Endothelial cell (in vitro differentiated cells): ENCODE measurements at regions not wholly inside any gene's neighbourhood (a gene's known extent, or its start where the extent isn't known, plus 50 kb on each side); places are given as distances from the start of the nearest gene placed in this dataset.

Experiments used
- DNase-seq: peaks from one replicate; pipeline ENCODE4 v3.0.0; 2021; ENCODE audit warnings: low spot score
- H3K27ac Mint-ChIP-seq: one replicate; pipeline ENCODE4 v1.8.0; 2021; ENCODE audit warnings: mixed read lengths, inconsistent platforms; ENCODE audit not compliant: unreplicated experiment
- H3K27me3 Mint-ChIP-seq: one replicate; pipeline ENCODE4 v1.8.0; 2021; ENCODE audit warnings: mild to moderate bottlenecking, moderate library complexity, mixed read lengths, inconsistent platforms; ENCODE audit not compliant: unreplicated experiment
- H3K36me3 Mint-ChIP-seq: one replicate; pipeline ENCODE4 v1.8.0; 2021; ENCODE audit warnings: mild to moderate bottlenecking, low read depth, mixed read lengths, inconsistent platforms; ENCODE audit not compliant: unreplicated experiment
- H3K4me1 Mint-ChIP-seq: one replicate; pipeline ENCODE4 v1.8.0; 2021; ENCODE audit warnings: mild to moderate bottlenecking, mixed read lengths, inconsistent platforms; ENCODE audit not compliant: unreplicated experiment
- H3K4me3 Mint-ChIP-seq: one replicate; pipeline ENCODE4 v1.8.0; 2021; ENCODE audit warnings: mild to moderate bottlenecking, mixed read lengths, inconsistent platforms; ENCODE audit not compliant: unreplicated experiment
- H3K9me3 Mint-ChIP-seq: one replicate; pipeline ENCODE4 v1.8.0; 2021; ENCODE audit warnings: mixed read lengths, inconsistent platforms; ENCODE audit not compliant: unreplicated experiment
- TF ChIP-seq, protein P1 (sequence below): fragments of 200-600 bp; sonication (generic); IDR thresholded peaks from one replicate; pipeline ENCODE4 v1.5.0; 2021; ENCODE audit warnings: antibody characterized with exemption; ENCODE audit not compliant: unreplicated experiment

DNA sequence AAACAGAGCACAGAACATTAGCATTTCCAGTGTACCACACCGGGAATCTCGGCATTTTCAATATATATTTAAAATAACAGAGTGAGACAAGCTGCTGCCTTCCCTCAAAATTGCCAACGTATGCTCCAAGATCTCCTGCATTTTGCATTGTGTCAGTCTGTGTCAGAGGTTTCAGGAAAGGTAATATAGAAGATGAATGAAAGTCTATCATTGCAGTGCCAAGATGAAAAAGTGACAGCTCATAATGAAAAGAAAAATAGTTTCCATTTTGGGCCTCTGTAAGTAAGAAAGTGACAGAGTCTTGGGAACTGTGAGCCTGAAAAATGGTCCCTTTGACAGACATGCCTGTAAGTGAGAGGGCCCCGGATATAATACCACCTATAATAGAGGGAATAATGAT lies 297.8 kb upstream of the PIK3C3 start:
- H3K27me3 Mint-ChIP-seq, result no peaks in the 10 kb centered on the region
- peaks cover 21% of the 10 kb centered on the region for H3K4me1 Mint-ChIP-seq
- TF ChIP-seq, protein P1, sequence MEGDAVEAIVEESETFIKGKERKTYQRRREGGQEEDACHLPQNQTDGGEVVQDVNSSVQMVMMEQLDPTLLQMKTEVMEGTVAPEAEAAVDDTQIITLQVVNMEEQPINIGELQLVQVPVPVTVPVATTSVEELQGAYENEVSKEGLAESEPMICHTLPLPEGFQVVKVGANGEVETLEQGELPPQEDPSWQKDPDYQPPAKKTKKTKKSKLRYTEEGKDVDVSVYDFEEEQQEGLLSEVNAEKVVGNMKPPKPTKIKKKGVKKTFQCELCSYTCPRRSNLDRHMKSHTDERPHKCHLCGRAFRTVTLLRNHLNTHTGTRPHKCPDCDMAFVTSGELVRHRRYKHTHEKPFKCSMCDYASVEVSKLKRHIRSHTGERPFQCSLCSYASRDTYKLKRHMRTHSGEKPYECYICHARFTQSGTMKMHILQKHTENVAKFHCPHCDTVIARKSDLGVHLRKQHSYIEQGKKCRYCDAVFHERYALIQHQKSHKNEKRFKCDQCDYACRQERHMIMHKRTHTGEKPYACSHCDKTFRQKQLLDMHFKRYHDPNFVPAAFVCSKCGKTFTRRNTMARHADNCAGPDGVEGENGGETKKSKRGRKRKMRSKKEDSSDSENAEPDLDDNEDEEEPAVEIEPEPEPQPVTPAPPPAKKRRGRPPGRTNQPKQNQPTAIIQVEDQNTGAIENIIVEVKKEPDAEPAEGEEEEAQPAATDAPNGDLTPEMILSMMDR, result no peak
- no peaks in the 10 kb centered on the region for H3K36me3 Mint-ChIP-seq
- no peaks in the 10 kb centered on the region for H3K9me3 Mint-ChIP-seq
- DNase-seq, result no peak
- no peak overlapping the region for H3K27ac Mint-ChIP-seq
- no peak overlapping the region for H3K4me3 Mint-ChIP-seq

DNA sequence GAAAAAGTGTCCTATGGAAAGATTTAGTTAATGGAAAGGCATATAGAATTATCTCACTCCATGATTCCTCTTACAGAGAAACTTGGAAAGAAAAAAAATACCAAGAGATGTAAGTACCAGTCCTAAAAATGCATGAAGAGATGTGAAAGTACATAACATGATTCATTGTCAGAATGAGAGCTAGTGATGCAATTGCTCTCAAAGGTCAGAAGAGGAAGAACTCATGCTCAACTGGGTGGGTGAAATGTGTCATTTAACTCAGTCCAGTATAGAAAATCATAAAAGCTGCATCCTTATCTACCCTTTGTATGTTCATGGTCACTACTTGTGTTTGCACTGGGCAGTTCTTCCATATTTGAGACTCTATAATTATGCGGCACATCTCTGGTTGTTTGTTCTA lies 300.0 kb upstream of the PIK3C3 start:
- Mint-ChIP-seq H3K36me3 (no peaks in the 10 kb centered on the region), H3K4me3 (no peak overlapping the region), H3K9me3 (no peaks in the 10 kb centered on the region), H3K27ac (no peak overlapping the region), H3K27me3 (no peaks in the 10 kb centered on the region), H3K4me1 (peaks cover 9% of the 10 kb centered on the region)
- DNase-seq, result no peak
- TF ChIP-seq, protein P1, result no peak

DNA sequence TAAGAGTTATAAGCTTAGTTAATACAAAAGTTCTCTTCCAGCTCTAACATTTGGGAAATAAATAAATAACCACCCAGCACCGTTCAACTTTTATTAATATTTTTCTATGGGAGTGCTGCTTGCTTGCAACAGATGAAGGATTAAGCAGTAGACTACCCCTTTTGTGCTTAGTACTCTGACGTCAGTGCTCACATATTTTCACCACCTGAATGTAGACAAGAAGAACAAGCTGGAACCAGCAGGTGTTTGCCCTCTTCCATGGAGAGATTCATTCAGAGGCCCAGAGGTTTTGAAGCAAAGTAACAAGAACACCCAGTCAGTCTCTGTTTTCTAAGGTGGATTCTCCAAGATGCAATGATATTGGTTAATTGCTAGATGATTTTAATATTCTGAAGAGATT lies 307.1 kb upstream of the PIK3C3 start:
- Mint-ChIP-seq H3K4me3 (no peak overlapping the region), H3K27ac (no peak overlapping the region), H3K27me3 (no peaks in the 10 kb centered on the region), H3K9me3 (no peaks in the 10 kb centered on the region), H3K36me3 (no peaks in the 10 kb centered on the region), H3K4me1 (no peaks in the 10 kb centered on the region)
- DNase-seq, result no peak
- TF ChIP-seq, protein P1, result no peak

DNA sequence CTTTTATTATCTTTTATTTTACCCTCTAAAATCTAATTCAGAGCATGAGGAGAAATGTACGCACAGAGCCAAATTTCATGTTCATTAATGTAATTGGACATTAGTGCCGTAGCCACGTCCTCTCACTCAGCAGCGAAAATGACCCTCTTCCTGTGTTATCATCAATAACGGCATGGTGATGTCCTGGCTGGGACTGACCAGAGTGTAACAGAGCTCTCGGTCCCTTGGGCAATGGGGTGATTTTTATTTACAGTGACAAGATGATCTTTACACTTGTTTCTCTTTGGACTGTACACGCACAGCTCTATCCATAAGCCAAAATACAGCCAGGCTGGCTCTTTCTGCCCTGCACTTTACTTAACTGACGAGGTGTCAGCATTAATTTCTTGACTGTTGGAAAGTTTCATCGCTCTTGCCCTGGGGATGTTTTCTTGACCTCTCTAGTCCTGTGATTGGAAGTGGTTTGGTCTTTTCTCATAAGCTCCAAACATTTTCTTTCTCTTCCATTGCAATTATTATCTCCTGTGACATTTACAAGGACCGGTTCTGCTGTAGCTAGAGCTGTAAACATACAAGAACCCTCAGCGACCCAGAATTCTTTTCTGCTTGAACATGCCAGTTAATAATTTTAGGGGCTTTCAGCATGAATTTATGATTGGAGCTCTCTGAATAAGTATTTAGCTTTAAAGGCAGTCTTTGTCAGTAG lies 308.0 kb upstream of the PIK3C3 start:
- no peak overlapping the region for H3K27ac Mint-ChIP-seq
- no peak for DNase-seq
- H3K4me1 Mint-ChIP-seq, result no peaks in the 10 kb centered on the region
- H3K4me3 Mint-ChIP-seq, result no peak overlapping the region
- H3K36me3 Mint-ChIP-seq, result no peaks in the 10 kb centered on the region
- TF ChIP-seq, protein P1, result no peak
- H3K9me3 Mint-ChIP-seq, result no peaks in the 10 kb centered on the region
- no peaks in the 10 kb centered on the region for H3K27me3 Mint-ChIP-seq

DNA sequence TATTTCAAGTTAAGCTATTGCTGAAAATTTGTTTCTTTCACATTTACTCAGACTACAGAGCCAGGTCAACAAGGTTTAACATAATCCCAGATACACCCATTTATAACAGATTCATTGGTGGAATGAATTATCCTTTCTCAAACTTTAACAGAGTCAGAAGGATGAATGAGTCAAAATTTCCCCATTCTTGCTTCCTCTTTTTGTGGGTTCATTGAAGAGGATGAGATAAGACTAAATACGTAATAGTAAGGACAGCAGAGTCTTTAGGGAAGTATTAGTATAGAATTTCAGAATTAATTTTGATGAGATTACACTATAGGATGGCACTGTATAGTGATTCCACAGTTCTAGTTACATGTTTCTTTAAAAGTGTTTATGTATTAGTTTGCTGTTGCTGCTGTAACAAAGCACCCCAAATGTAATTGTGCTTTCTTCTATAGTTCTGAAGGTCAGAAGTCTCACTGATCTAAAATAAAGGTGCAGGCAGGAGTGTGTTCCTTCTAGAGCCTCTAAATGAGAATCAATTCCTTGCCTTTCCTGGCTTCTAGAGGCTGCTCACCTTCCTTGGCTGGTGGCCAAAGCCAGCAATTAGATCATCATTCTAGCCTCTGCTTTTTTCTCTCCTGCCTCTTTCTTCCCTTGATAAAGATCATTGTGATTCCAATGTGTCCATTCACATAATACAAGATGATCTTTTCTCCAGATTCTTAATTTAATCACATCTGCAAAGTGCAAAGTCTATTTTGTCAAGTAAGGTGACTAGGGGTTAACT lies 309.3 kb upstream of the PIK3C3 start:
- no peak overlapping the region for H3K4me3 Mint-ChIP-seq
- TF ChIP-seq, protein P1, result no peak
- no peaks in the 10 kb centered on the region for H3K36me3 Mint-ChIP-seq
- H3K27me3 Mint-ChIP-seq, result no peaks in the 10 kb centered on the region
- H3K27ac Mint-ChIP-seq, result no peak overlapping the region
- no peaks in the 10 kb centered on the region for H3K9me3 Mint-ChIP-seq
- H3K4me1 Mint-ChIP-seq, result no peaks in the 10 kb centered on the region
- DNase-seq, result no peak
